CD4-positive, alpha-beta T cell treated with Interleukin-4 for 4 hours (primary cell): ENCODE measurements at regions not wholly inside any gene's neighbourhood (a gene's known extent, or its start where the extent isn't known, plus 50 kb on each side); places are given as distances from the start of the nearest gene placed in this dataset.
"Not testable (repeated sequence)": the region's sequence is repeated elsewhere in the genome, so short reads cannot be mapped to it uniquely, and the experiment has no call there.

Source experiments
- DNase-seq: peaks from one replicate; pipeline ENCODE4 v3.0.0-alpha.2; 2020

GRCh38 chr3:110344487-110344886 is 727.1 kb upstream of the NECTIN3 start:
- no peak for DNase-seq

DNA sequence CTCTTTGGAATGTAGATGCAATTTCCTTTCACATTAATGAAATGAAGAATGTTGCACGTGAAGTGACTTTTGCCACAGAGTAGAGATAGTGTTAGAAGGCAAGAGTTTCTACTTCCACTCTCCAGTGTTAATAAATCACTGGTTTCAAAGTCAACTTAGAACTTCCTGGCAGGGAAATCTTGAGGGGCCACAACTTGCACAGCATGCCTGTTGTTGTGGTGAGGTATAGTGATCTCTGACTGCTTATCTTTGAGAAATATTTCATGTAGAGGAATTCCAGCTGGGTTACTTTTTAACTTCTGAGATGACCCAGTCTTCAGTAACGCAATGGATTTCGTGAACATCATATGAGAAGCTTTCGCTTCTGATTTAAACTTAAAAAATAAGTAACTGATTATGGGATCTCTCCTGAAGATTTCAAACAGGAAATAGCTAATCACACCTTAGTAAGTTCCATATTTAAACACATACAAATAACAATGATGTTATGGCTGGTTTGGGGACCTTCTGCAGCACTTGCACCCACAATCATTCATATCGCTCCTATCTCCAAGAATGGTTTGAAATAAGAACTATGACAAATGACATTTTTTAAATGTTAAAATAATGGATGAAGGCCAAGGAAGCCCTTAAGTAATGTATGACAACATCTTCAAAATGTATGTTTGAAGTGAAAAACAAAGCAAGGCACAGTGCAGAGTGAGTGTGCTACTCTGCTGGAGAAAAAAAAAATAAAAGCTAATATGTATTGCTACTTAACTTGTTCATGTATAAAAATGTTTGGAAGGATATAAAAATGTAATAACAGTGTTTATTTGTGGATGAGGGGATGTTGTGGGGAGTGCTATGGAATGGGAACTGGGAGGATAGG is 726.5 kb upstream of the NECTIN3 start:
- DNase-seq = no peak

- DNase-seq = no peak
Observed at GRCh38 chr3:110349295-110349694, 722.3 kb upstream of the NECTIN3 start.

DNA sequence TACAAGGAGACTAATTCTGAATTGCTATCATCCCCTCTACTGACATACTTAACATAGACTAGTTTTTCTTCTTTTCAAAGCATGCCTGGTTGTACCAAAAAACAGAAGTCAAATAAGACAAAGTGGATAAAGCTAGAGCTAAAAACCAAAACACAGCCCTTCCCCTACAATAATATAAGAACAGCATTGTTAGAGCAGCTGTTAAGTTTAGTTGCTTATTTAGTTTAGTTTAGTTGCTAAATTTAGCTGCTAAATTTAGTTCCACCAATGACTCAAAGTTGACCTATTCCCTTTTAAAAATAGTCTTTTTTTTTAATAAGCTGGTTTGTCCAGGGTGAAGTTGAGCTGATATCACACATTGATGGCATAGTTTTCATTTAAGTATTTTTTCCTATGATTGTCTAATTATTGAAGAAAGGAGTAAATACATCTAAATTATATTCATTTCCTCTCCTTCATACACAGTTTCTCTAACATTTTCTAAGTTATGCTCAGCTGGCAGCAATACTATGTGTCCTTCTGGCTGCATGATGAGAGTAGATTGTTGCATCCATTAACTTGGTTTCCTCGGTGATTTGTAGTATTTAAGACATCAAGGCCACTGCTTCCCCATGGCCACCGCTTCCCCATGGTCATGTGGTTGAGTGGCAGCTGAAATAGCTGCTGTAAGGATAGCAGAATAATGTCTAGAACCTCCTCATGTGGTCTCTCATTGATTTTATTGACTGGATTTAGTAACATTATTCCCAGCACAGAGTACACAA is 718.6 kb upstream of the NECTIN3 start:
- DNase-seq = no peak

DNA sequence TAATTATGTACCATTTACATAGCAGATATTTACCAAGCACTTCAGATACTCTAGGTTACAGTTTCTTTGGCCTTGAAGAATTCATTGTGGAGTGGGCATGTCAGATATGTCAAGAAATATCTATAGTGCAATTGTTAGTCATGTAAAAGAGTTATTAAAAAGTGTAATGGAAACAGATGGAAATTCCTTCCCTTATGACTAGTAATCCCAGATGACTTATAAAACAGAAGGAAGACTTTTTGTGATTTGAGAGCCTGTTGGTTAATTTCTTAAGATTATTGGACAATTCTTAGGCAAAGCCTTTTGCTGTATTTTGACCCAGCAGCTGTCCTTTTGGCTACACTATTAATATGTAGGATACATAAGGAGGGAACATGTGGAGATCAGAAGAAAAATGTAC is 708.9 kb upstream of the NECTIN3 start:
- no peak for DNase-seq

DNA sequence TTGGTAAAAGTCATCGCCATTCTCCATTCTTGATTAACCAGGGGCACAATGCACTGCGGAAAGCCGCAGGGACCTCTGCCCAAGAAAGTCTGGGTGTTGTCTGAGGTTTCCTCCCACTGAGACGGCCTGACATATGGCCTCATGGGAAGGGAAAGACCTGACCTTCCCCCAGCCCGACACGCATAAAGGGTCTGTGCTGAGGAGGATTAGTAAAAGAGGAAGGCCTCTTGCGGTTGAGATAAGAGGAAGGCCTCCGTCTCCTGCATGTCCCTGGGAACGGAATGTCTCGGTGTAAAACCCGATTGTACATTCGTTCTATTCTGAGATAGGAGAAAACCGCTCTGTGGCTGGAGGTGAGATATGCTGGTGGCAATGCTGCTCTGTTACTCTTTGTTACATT is 704.3 kb upstream of the NECTIN3 start:
- not testable (repeated sequence) for DNase-seq

DNA sequence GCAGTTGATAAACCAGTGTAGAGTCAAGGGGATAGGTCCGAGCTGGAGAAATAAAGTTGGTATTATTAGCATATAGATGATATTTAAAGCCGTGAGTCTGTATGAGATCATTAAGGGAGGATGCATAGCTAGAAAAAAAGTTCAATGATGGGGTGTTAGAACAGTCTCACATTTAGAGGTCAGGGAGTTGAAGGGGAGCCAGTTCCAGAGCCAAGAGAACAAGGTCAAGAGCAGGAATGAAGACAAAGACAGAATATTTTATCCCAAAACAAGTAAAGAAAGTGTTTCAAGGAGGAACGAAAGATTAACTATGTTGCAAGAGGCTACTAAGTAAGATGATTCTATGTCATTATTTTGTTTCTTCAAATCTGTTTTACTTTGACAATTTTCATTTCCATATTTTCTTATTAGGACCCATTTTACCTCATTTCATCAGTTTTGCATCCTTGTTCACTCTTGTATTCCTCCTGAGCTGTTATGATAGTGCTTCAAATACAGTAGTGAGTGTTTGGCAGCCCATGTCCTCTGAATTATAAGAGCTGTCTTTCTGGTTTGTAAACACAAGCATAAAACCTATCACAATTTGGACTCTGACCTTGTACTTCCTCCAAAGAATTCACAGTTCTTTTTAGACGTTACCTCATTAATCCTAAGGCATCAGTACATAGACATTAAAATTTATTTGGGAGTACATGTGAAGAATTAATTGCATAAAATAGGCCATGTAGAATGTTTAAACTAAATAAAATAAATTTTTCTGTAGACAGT is 695.7 kb upstream of the NECTIN3 start:
- DNase-seq = no peak

GRCh38 chr3:110378481-110378880 is 693.1 kb upstream of the NECTIN3 start:
- no peak for DNase-seq

- no peak for DNase-seq
Observed at GRCh38 chr3:110381992-110382391, 689.6 kb upstream of the NECTIN3 start.

DNA sequence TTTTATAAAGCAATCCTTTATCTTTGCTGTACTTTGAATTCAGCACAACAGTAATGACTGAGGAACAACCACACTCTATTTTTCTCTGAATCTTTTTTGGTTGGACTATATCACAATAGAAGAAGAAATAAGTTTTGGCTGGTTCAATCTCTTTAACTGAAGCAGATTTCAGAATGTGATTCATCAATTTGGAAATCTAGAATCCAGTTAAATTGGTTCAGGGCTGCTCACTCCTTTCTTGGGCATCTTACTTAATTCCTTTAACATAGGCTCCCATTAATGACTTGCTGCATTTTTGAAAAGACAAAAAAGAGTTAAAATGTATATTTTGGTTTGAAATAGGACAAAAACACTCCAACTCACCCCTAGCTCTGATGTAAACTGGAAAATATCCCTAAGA is 688.3 kb upstream of the NECTIN3 start:
- no peak for DNase-seq

GRCh38 chr3:110384601-110385000 is 687.0 kb upstream of the NECTIN3 start:
- no peak for DNase-seq

GRCh38 chr3:110389005-110389404 is 682.6 kb upstream of the NECTIN3 start:
- no peak for DNase-seq

- DNase-seq = no peak
Observed at GRCh38 chr3:110390372-110390771, 681.2 kb upstream of the NECTIN3 start.

- no peak for DNase-seq
Observed at GRCh38 chr3:110391042-110391441, 680.6 kb upstream of the NECTIN3 start.

GRCh38 chr3:110391640-110392395 is 679.8 kb upstream of the NECTIN3 start:
- DNase-seq = no peak

DNA sequence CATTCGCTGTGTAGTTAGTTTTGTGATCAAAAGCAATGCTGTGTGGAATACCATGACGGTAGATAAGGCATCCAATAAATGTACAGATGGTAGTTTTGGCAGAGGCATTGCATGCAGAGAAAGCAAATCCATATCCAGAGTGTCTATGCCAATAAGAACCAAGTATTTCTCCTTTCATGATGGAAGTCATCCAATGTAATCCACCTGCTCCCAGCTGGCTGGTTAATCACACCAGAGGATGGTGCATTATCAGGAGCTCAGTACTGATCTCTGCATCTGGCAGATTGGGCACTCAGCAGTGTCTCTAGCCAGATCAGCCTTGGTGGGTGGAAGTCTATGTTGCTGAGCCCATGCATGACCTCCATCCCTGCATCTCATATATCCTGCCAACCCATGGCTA is 677.7 kb upstream of the NECTIN3 start:
- no peak for DNase-seq

DNA sequence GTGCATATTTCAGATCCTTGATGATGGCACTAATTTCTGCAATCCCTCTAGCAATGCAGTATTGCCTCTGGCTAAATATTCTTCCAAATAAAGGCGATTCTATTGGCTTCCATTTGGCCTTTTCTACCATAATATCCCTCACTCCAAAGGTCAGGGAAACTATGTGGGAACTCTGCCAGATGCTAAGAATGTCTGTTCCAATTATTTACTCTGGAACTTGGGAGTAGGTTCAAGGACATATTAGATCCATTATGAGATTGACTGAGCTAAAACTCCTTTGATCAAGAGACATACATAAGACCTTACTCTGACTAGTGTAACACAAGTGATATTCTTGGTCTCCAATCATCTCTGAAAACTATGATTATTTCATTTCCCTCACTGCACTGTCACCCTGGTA is 674.5 kb upstream of the NECTIN3 start:
- no peak for DNase-seq

DNA sequence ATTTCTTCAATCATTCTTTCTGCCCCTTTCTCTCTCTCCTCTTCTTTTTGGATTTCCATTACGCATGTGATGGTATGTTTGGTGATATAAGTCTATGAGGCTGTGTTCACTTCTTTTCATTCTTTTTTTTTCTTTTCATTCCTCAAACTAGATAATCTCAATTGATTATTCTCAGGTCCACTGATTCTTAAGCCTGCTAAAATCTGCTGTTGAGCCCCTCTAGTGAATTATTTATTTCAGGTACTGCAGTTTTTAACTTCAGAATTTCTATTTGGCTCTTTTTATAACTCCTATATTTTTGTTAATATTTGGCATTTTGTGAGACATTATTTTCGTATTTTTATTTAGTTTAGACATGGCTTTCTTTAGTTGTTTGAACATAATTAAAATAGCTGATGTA is 671.3 kb upstream of the NECTIN3 start:
- no peak for DNase-seq

DNA sequence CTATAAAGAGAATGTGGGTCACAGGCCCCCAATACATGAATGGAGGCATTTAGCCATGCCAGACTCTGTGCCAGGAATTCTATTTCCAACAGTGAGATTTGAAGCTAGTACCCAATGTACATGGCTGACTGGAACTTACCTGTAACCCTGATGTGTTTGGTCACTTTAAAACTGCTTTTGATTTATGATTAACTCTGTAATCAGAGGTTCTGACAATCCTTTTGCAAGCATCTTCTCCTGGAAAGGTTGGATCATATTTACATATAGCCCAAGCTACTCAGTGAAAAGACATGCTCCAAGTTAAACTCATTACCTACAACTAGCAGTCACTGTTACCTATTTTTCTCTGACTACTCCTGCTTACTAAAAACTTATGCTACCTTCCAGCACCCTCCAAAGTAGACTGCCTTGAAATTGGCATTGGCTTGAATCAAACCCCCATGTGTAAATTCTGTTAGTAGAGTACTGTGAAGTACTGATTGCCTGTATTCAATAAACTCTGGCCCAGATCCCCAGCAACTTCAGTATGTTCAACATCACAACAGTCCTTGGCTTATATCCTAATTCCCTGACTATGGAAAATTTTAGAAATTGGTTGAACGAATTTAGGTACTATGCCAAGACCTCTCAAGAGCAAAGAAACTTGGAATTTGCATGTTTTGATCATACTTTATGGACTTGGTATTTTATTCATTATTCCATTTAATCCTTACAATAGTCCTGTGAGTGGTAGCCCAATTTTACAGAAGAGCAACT is 665.6 kb upstream of the NECTIN3 start:
- DNase-seq = no peak

DNA sequence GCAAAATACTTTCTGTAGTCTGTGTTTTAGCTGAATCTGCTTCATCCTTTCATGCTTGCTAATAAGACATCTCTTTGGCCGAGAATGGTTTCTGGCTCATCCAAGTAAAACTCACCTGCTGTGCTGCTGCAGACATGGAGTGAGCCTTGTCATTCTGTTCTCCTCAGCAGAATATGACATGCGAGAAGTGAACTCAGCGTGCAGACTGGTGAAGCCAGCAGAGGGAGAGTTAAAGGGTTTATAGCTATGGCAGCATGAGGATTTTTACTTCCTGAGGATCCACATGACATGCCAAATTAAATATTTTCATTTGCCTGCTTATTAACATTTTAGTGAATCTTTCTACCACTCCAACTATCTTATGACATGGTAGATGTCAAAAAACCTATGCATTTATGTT is 658.4 kb upstream of the NECTIN3 start:
- DNase-seq = no peak

GRCh38 chr3:110413807-110414748 is 657.5 kb upstream of the NECTIN3 start:
- no peak for DNase-seq
